ENCODE measurements at regions not wholly inside any gene's neighbourhood (a gene's known extent, or its start where the extent isn't known, plus 50 kb on each side); places are given as distances from the start of the nearest gene placed in this dataset.
"Not testable (repeated sequence)": the region's sequence is repeated elsewhere in the genome, so short reads cannot be mapped to it uniquely, and the experiment has no call there.

DNA sequence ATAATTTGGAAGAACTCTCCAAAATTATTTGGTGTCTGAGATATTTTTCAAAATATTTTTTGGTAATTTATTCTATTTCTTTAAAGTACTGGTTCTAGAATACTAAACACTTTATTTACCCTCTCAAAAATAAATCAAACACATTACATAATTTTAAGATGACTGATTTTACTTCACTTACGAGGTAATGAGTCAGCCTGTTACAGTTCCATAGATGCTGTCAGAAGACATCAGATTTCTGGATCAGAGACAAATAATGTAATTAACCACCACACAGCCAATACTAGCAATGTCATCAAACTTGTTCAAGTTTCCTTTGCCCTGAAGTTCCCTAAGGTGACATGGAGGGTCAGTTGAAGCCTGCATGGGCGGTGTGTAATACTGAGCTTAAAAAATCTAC is 106.1 kb upstream of the CDH9 start:
- no peak for DNase-seq

DNA sequence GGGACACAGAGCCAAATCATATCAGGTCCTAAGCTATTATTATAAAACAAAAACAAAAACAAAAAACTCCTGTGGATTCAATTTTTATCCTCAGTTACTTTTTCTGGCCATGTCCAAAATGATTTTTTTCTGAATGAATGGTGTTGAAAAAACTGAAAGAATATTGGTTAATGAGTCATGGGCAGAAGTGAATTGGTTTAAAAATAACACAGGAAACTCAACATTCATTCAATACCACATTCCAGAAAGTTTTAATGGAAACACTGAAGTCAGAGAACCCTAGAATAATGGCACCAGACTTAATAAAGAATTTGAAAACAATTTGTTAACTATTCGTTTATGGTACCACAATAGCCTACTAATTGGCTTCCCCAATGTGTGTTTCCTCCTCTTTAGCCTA is 102.4 kb upstream of the CDH9 start:
- DNase-seq: no peak

DNA sequence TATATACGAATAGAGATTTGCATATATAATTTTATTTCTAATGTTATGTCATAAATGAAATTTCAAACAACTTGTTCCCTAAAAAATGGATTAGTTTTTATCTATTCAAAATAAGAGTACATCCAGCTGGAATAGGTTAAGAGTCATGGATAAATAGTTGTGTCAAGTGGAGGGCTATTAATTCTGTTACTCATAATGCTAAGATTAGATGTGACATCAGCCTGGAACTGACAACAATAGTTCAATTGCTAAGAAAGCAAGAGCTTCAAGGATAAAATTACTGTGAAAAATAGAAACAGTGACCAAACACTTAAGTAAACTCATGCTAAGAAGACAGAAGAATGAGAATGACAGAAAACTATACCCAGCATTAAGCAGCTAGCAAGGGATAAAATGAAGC is 92.2 kb upstream of the CDH9 start:
- DNase-seq: no peak

DNA sequence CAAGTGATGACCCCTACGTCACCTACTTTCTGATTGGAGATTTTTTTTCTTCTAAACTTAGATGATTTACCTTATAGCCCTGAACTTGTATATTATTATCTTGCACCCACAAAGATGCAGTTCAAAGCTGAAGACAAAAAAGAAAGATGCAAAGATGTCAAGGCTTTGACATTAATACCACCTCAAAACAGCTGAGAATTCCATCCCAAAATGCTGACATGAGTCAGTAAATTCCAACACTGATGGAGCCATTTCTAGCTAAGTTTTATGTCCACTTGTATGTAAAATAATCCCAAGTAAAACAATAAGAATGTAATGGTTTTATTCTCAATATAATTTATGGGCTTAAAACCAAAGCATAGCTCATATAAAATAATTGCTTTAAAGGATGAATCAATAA is 91.5 kb upstream of the CDH9 start:
- no peak for DNase-seq

DNA sequence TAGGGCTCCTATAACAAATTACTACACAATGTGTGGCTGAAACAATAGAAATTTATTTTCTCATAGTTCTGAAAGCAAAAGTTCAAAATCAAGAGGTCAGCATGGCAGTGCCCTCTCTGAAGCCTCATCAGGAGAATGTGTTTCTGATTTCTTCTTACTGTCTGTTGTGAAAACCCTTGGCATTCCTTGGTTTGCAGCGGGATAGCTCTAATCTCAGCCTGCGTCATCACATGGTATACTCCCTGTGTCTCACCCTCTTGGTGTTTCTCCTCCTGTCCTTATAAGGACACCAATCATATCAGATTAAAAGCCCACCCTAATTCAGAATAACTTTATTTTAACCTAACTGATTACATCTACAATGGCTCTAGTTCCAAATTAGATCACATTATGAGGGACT is 87.5 kb upstream of the CDH9 start:
- DNase-seq: no peak

DNA sequence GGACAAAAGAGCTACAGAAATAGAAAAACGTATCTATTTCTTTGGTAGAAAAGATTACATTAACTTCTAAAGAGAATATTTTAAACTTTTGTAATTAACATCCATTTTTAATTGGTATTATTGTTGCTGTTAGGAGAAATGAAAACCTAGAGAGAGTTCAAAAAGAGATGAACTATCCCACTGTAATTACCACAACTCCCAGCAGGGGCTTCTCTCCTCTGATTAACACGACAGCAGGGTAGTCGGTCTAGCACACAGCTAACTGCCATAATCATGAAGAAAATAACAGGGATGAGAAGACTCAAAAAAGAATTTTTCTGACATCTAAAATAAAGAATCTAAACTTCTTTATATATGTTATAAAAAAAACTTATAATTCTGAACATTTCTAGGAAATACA is 86.2 kb upstream of the CDH9 start:
- peak; percentile 15 for DNase-seq

DNA sequence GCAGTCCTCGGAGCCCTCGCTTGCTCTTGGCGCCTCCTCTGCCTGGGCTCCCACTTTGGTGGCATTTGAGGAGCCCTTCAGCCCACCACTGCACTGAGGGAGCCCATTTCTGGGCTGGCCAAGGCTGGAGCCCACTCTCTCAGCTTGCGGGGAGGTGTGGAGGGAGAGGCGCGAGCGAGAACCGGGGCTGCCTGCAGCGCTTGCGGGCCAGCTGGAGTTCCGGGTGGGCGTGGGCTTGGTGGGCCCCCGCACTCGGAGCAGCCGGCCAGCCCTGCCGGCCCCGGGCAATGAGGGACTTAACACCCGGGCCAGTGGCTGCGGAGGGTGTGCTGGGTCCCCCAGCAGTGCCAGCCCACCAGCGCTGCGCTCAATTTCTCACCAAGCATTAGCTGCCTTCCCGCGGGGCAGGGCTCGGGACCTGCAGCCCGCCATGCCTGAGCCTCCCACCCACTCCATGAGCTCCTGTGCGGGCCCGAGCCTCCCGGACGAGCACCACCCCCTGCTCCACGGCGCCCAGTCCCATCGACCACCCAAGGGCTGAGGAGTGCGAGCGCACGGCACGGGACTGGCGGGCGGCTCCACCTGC is 81.4 kb upstream of the CDH9 start:
- DNase-seq: not testable (repeated sequence)

DNA sequence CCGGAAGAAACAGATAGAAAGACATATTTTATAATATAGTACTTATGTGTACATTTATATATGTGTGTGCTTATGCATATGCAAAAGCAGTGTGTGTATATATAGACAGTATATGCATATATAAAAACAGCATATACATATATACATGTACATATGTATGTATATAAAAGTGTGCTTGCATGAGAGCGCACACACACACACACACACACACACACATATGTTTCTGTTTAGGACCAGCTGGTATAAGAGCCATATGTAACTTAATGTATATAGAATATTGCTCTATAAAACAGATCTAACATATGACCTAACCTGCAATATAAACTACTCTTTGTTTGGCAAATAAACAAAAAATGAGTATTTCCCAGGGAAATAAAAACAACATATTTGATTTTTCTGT is 65.1 kb upstream of the CDH9 start:
- DNase-seq: no peak

DNA sequence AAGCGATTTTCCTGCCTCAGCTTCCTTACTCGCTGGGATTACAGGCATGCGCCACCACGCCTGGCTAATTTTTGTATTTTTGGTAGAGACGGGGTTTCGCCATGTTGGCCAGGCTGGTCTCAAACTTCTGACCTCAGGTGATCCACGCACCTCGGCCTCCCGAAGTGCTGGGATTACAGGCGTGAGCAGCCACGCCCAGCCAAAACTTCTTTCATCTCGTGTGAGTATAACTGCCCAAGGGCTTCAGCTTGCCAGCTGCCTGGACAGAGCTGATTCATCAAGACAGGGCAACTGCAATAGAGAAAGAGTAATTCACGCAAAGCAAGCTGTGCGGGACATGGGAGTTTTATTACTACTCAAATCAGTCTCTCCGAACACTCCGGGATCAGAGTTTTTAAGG is 57.4 kb upstream of the CDH9 start:
- not testable (repeated sequence) for DNase-seq

DNA sequence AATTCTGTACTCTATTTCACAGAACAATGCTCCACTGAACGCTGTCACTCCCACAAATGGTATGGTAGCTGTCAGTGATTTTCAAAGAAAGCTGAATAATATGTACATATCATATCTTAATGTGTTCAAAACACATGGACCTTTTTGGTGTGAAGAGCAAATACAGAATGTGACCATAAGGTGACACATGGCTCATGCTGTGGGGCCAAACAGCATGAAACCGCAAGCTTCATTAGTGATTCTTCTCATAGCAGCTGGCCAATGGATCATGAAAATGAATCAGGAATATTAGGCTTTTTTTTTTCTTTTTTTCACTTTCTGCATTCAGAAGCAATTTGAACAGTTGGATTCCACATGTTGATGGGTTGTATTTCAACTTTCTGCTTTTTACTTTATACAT is 54.9 kb upstream of the CDH9 start:
- peak; percentile 59 for DNase-seq

DNA sequence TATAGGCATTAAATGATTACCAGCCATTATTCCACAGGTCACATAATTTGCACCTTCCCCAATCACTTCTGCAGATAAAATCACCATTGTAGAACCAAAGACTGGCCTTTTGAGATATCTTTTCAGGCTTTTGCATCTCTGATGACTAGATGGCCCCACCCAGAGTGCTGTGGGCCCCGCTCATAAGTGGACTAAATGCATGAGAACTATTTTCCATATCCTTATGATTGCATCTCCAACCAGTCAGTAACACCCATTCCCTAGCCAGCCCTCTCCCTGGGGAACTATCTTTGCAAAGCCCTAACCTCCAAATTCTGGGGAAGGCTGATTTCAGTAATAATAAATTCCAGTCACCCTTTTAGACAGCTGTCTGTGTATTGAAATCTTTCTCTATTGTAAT is 53.5 kb upstream of the CDH9 start:
- no peak for DNase-seq

DNA sequence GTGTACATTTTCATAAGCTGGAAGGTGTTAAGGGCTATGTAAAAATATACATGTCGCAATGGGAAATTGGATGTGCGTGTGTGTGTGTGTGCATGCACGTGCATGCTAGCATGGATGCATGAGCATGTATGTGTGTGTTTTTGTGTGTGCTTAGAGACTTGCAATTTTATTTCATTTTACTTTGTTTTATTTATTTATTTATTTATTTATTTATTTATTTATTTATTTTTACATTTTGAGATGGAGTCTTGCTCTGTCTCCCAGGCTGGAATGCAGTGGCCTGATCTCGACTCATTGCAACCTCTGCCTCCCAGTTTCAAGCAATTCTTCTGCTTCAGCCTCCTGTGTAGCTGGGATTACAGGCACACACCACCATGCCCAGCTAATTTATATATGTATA is 50.4 kb upstream of the CDH9 start:
- DNase-seq: not testable (repeated sequence)

All from NCI-H2171 treated with DMSO at 0.1 percent for 48 hours (cell line).